CD14-positive monocyte (primary cell): ENCODE measurements at regions not wholly inside any gene's neighbourhood (a gene's known extent, or its start where the extent isn't known, plus 50 kb on each side); places are given as distances from the start of the nearest gene placed in this dataset.
A peak's percentile ranks its signal among the peaks of the same experiment; 100 is the strongest.

Experiments used
- DNase-seq, 3 donors: peaks; one replicate each; pipeline ENCODE4 v3.0.0-alpha.2; 2011 to 2022
- H2AFZ ChIP-seq: 2 replicates; pipeline ENCODE4 v1.6.0; 2012; ENCODE audit warnings: mild to moderate bottlenecking, low read depth, low read length, inconsistent platforms; ENCODE audit not compliant: insufficient read depth, poor library complexity, severe bottlenecking
- H3K27ac ChIP-seq, 2 donors: 1 replicate in 1 of 2; 2 replicates in 1 of 2; pipeline ENCODE4 v1.5.1; 2012 to 2013; ENCODE audit warnings: low read length in 2 of 2, control low read depth in 1 of 2, inconsistent platforms in 1 of 2, low read depth in 1 of 2, mild to moderate bottlenecking in 1 of 2
- H3K27me3 ChIP-seq, 2 donors: one replicate each; pipeline versions ENCODE4 v1.6.0 to v1.6.1; 2011 to 2013; ENCODE audit warnings: low read length in 2 of 2; ENCODE audit not compliant: control insufficient read depth in 2 of 2, insufficient read depth in 2 of 2
- H3K36me3 ChIP-seq, 2 donors: replicated peaks in 1 of 2; 1 replicate in 1 of 2; 2 replicates in 1 of 2; pipeline versions ENCODE4 v1.5.1 to v1.6.1; 2012 to 2013; ENCODE audit warnings: low read length in 2 of 2, control low read depth in 1 of 2, inconsistent platforms in 1 of 2, mild to moderate bottlenecking in 1 of 2; ENCODE audit not compliant: insufficient read depth in 2 of 2, control insufficient read depth in 1 of 2
- H3K4me1 ChIP-seq, 2 donors: 1 replicate in 1 of 2; 2 replicates in 1 of 2; pipeline versions ENCODE4 v1.5.1 to v1.6.1; 2012 to 2013; ENCODE audit warnings: low read length in 2 of 2, control low read depth in 1 of 2, inconsistent platforms in 1 of 2, mild to moderate bottlenecking in 1 of 2, moderate library complexity in 1 of 2; ENCODE audit not compliant: insufficient read depth in 2 of 2, control insufficient read depth in 1 of 2
- H3K4me2 ChIP-seq: replicated peaks from 2 replicates; pipeline ENCODE3; 2012; ENCODE audit warnings: low read length, moderate library complexity, mild to moderate bottlenecking; ENCODE audit not compliant: poor library complexity, severe bottlenecking; ENCODE audit errors: extremely low read depth
- H3K4me3 ChIP-seq, 3 experiments: fragments of 200-600 bp in 1 of 3; sonication (generic) in 1 of 3; replicated peaks in 1 of 3; 1 replicate in 2 of 3; 2 replicates in 1 of 3; pipeline ENCODE4 v1.5.1; 2011 to 2013; ENCODE audit warnings: low read length in 3 of 3, mild to moderate bottlenecking in 3 of 3, control low read depth in 2 of 3, low read depth in 2 of 3, inconsistent platforms in 1 of 3, moderate library complexity in 1 of 3
- H3K79me2 ChIP-seq: 2 replicates; pipeline ENCODE4 v1.6.0; 2012; ENCODE audit warnings: mild to moderate bottlenecking, control low read depth, inconsistent platforms, low read length, moderate library complexity; ENCODE audit not compliant: insufficient read depth
- H3K9ac ChIP-seq: 2 replicates; pipeline ENCODE4 v1.6.0; 2017; ENCODE audit warnings: low read length, mild to moderate bottlenecking; ENCODE audit not compliant: insufficient read depth, poor library complexity, severe bottlenecking
- H3K9me3 ChIP-seq, 2 donors: replicated peaks in 1 of 2; 1 replicate in 1 of 2; 2 replicates in 1 of 2; pipeline versions ENCODE4 v1.5.1 to v1.6.1; 2012 to 2013; ENCODE audit warnings: low read length in 2 of 2, control low read depth in 1 of 2; ENCODE audit not compliant: control insufficient read depth in 1 of 2, insufficient read depth in 1 of 2
- H4K20me1 ChIP-seq: 2 replicates; pipeline ENCODE4 v1.6.0; 2012; ENCODE audit warnings: mild to moderate bottlenecking, low read length, control low read depth, moderate library complexity; ENCODE audit not compliant: insufficient read depth
- H3K27ac Mint-ChIP-seq, 7 donors: one replicate each; pipeline ENCODE4 v1.8.0; 2020; ENCODE audit warnings: mild to moderate bottlenecking in 7 of 7, mixed read lengths in 7 of 7, moderate library complexity in 6 of 7, inconsistent platforms in 2 of 7
- H3K27me3 Mint-ChIP-seq, 3 donors: one replicate each; pipeline ENCODE4 v1.8.0; 2021 to 2022; ENCODE audit warnings: low read depth in 3 of 3, mild to moderate bottlenecking in 3 of 3, mixed read lengths in 3 of 3, moderate library complexity in 3 of 3, inconsistent platforms in 1 of 3
- H3K36me3 Mint-ChIP-seq, 2 donors: one replicate each; pipeline ENCODE4 v1.8.0; 2020; ENCODE audit warnings: mixed read lengths in 2 of 2, inconsistent platforms in 1 of 2, mild to moderate bottlenecking in 1 of 2
- H3K4me1 Mint-ChIP-seq: one replicate; pipeline ENCODE4 v1.8.0; 2020; ENCODE audit warnings: mild to moderate bottlenecking, mixed read lengths
- H3K4me3 Mint-ChIP-seq, 2 donors: one replicate each; pipeline ENCODE4 v1.8.0; 2020; ENCODE audit warnings: mild to moderate bottlenecking in 2 of 2, mixed read lengths in 2 of 2, moderate library complexity in 1 of 2
- H3K9me3 Mint-ChIP-seq, 7 donors: one replicate each; pipeline ENCODE4 v1.8.0; 2020 to 2022; ENCODE audit warnings: mixed read lengths in 7 of 7, mild to moderate bottlenecking in 6 of 7, moderate library complexity in 6 of 7, inconsistent platforms in 2 of 7
- WGBS: methylation state at CpG from one replicate; pipeline ENCODE4 v1.1.5; 2013; ENCODE audit warnings: missing lambda C conversion rate; ENCODE audit not compliant: insufficient coverage; 5-methylcytosine and 5-hydroxymethylcytosine counted together
- intact Hi-C, 2 donors: fragments of 100-400 bp; cut with micrococcal nuclease; formaldehyde crosslinking; loops; one replicate each; pipeline versions ENCODE4 v1.15.0 to v1.15.1; 2023
- TF ChIP-seq, protein P1 (sequence below): fragments of 200-600 bp; IDR thresholded peaks from one replicate; pipeline ENCODE4 v1.8.0; 2022; ENCODE audit warnings: antibody characterized with exemption, mild to moderate bottlenecking

DNA sequence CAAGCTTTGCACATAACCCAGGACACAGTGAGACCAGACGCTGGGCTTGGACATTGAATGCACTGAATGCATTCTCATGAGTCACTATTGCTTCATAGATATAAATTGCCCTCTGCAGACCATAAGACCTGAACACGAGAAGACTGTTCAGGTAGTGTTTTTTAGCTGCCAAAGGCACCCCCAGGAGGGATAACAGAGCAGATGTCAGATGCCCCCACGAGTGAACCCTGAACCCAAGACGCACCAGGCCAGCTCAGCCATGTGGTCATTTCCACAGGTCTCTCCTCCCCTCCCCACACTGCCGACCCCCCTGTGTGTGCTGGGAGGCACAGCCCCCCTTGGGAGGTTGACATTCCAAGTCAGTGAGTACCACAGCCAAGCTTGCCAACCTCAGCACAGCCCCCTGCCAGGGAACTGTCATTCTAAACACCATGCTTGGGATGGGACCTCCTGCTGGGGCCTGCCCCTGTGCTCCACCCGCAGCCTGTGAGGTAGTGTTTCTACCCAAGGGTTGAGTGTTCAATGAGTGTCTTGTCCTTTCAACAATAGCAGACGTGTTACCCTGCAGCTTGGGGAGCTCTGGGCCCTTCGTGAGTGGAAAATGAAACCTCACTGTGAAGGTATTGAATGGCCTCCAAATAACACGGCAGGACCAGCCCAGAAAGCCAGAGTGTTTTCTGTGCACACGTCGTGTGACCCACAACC lies 68.2 kb downstream of the PSMG1 start:
- TF ChIP-seq, protein P1, sequence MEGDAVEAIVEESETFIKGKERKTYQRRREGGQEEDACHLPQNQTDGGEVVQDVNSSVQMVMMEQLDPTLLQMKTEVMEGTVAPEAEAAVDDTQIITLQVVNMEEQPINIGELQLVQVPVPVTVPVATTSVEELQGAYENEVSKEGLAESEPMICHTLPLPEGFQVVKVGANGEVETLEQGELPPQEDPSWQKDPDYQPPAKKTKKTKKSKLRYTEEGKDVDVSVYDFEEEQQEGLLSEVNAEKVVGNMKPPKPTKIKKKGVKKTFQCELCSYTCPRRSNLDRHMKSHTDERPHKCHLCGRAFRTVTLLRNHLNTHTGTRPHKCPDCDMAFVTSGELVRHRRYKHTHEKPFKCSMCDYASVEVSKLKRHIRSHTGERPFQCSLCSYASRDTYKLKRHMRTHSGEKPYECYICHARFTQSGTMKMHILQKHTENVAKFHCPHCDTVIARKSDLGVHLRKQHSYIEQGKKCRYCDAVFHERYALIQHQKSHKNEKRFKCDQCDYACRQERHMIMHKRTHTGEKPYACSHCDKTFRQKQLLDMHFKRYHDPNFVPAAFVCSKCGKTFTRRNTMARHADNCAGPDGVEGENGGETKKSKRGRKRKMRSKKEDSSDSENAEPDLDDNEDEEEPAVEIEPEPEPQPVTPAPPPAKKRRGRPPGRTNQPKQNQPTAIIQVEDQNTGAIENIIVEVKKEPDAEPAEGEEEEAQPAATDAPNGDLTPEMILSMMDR: no peak
- 86% methylated on average over 9 of the region's 11 CpGs for WGBS
- no peak overlapping the region for H3K27ac ChIP-seq

DNA sequence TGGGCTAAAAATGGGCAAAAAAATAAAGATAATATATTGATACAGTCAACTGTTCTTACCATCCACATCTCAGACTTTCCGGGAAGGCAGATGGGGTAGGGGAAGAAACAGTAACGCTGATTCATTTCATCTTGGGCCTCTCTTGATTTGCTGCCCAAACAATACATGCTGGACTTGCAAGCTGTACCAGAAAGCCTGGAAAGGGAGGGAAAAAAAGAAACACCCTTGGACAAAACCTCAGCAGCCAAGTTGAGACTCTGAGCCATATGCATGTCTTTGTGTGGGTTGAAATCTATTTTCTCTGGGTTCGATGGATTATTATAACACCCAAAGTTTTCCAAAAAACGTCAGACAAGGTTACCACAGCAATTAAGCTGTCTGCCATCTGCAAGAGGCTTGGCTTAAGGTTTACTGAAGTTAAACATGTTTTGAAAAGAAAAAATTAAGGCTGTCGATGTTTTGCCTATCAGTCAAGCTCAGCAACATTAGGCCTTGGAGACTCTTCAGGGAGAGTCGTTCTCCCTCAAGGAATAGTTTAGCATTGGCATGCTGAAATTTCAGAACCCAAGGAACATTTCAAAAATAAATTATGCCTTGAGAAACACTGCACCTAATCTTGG lies 71.2 kb downstream of the PSMG1 start:
- H4K20me1 ChIP-seq: no peaks in the 10 kb centered on the region
- H3K4me3 ChIP-seq: no peak overlapping the region
- no peaks in the 10 kb centered on the region for H3K9me3 ChIP-seq
- peaks cover 0 to 3% of the 10 kb centered on the region in 2 donors for H3K36me3 Mint-ChIP-seq
- H3K27me3 Mint-ChIP-seq: peaks cover 0 to 4% (median 2%) of the 10 kb centered on the region in 3 donors
- no peak for DNase-seq
- H3K9ac ChIP-seq: no peak overlapping the region
- H3K4me1 ChIP-seq: peaks cover 20 to 22% of the 10 kb centered on the region in 2 donors
- TF ChIP-seq, protein P1: no peak
- peaks cover 0 to 4% (median 0%) of the 10 kb centered on the region in 7 donors for H3K9me3 Mint-ChIP-seq
- H3K4me1 Mint-ChIP-seq: peaks cover 26% of the 10 kb centered on the region
- no peak overlapping the region for H2AFZ ChIP-seq
- H3K4me3 Mint-ChIP-seq: no peak overlapping the region
- H3K4me2 ChIP-seq: no peak overlapping the region
- 93% methylated on average over 3 of the region's 6 CpGs for WGBS
- no peaks in the 10 kb centered on the region for H3K27me3 ChIP-seq
- intact Hi-C loops: loop anchor here in 1 of 2 donors (10.0 kb wide), 1 partner anchor 47 kb away; no protein-coding TSS in a partner anchor
- no peaks in the 10 kb centered on the region for H3K36me3 ChIP-seq
- no peaks in the 10 kb centered on the region for H3K79me2 ChIP-seq
- H3K27ac Mint-ChIP-seq: no peak overlapping the region
- no peak overlapping the region for H3K27ac ChIP-seq

More for the DNA sequence above, 68.2 kb downstream of the PSMG1 start:
- no peaks in the 10 kb centered on the region for H3K4me1 ChIP-seq
- intact Hi-C loops: loop anchor here in 1 of 2 donors (10.0 kb wide), 1 partner anchor 50 kb away; no protein-coding TSS in a partner anchor
- peak in 2 of 3 donors; percentile 26 to 28 for DNase-seq
- no peaks in the 10 kb centered on the region for H4K20me1 ChIP-seq
- no peak overlapping the region for H3K4me3 ChIP-seq
- H3K36me3 Mint-ChIP-seq: no peaks in the 10 kb centered on the region
- no peaks in the 10 kb centered on the region for H3K27me3 ChIP-seq
- no peaks in the 10 kb centered on the region for H3K36me3 ChIP-seq
- peaks cover 0 to 2% (median 1%) of the 10 kb centered on the region in 3 donors for H3K27me3 Mint-ChIP-seq
- H3K9ac ChIP-seq: no peak overlapping the region
- no peak overlapping the region for H3K27ac Mint-ChIP-seq
- no peak overlapping the region for H3K4me3 Mint-ChIP-seq
- H3K9me3 Mint-ChIP-seq: peaks cover 0 to 8% (median 4%) of the 10 kb centered on the region in 7 donors
- no peak overlapping the region for H3K4me2 ChIP-seq
- no peaks in the 10 kb centered on the region for H3K79me2 ChIP-seq
- peaks cover 14% of the 10 kb centered on the region for H3K4me1 Mint-ChIP-seq
- H3K9me3 ChIP-seq: no peaks in the 10 kb centered on the region
- no peak overlapping the region for H2AFZ ChIP-seq
